ENCODE measurements at regions not wholly inside any gene's neighbourhood (a gene's known extent, or its start where the extent isn't known, plus 50 kb on each side); places are given as distances from the start of the nearest gene placed in this dataset.
A peak's percentile ranks its signal among the peaks of the same experiment; 100 is the strongest.

- DNase-seq = no peak
Observed at GRCh38 chr16:66240631-66241395, 125.7 kb upstream of the CDH5 start.

DNA sequence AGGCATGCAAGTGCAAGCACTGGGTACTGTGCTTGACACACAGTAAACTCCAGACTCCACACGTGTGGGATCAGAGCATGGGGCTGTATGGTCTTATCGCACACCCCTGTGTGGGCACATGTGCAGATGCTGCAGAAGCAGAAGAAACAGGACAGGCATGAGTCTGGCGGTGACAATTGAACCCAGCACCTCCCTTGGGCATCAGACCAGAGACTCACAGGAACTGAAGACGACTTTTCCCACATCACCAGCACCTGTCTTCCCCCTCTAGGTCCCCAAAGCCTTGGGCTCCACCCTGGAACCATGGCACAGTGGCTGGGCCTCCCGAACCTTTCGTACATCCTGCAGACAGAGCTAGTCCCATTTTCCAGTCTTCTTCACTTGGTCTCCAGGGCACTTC lies 126.4 kb upstream of the CDH5 start:
- no peak for DNase-seq

DNA sequence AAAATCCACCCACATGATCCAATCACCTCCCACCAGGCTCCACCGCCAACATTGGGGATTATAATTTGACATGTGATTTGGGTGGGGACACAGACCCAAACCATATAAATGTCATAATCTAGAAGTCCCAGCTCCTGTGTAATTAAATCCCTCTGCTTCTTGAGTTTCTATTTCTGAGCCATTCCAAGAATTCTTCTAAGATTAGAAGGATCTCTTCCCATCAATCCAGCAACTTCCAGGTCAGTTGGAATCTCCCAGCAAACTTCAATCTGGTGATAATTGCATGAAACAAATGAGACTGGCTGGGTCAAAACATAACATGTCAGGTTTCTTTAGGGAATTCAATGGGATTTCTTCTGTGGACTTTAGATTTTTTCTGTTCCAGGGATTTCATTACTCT lies 127.8 kb upstream of the CDH5 start:
- no peak for DNase-seq

DNA sequence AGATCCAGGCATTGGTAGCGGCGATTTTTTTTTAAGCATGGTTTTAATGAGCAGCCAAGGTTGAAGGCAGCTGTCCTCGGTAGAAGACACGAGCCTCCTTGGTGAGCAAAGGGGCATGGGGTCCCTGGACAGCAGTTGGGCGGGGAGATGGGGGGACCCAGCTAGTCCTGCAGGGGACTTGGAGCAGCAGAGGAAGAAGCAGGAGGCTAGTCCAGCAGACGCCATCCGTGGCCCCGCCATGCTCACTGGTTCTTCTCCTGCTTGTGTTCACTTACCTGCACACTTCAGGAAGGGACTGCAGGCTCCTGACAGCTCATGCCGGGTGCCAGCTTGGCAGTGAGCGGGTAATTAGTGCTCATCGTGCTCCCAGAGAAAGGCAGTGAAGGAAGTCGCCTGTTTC lies 130.2 kb upstream of the CDH5 start:
- no peak for DNase-seq

DNA sequence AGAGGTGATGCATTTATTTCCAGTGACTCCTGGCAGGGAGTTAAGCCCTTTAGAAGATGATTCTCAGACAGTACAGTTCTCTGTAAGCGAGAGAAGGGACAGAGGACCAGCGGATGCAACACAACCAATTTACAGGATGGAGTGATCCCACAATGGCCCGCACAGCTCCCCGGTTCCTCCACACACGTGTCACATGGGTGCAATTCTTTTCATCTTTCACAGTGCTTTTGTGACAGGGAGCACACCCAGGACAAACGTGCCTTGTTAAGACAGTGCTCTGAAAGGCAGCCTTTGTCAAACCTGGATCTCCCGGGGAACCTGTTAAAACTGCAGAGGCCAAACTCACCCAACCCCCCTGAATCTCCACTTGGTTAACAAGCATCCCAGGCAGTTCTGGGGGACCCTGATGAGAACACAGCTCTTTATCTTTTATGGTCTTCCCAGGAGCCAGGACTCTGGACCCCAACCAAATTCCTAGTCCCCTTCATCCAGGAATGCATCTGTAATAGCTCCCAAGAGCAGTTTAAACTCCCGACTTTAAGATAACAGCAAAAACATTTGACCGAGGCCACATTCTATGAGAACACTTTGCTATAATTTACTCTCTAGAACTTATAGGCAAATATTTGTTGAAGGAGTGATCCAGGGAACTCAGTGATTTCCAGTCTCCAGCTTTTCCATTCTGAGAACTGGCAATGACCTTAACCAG lies 134.9 kb upstream of the CDH5 start:
- DNase-seq = no peak

DNA sequence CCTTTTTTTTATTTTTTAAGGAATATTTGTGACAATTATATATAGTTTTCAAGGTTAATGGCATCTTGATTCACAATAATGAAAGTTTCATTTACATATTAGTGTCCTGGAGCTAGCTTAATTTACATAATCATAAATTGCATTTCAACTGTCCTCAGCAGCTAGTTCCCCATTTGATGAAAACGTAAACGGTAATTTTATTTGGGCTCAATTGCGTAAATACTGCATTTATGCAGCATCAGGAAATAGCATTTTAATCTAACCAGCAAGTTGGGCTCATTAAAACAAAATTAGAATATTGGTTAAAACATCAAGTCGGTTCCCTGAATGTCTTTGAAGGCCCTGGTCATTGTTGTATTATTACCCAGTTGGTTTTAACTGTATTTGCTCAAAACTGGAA lies 136.8 kb upstream of the CDH5 start:
- DNase-seq = peak; percentile 55

GRCh38 chr16:66228792-66229191 lies 137.7 kb upstream of the CDH5 start:
- no peak for DNase-seq

DNA sequence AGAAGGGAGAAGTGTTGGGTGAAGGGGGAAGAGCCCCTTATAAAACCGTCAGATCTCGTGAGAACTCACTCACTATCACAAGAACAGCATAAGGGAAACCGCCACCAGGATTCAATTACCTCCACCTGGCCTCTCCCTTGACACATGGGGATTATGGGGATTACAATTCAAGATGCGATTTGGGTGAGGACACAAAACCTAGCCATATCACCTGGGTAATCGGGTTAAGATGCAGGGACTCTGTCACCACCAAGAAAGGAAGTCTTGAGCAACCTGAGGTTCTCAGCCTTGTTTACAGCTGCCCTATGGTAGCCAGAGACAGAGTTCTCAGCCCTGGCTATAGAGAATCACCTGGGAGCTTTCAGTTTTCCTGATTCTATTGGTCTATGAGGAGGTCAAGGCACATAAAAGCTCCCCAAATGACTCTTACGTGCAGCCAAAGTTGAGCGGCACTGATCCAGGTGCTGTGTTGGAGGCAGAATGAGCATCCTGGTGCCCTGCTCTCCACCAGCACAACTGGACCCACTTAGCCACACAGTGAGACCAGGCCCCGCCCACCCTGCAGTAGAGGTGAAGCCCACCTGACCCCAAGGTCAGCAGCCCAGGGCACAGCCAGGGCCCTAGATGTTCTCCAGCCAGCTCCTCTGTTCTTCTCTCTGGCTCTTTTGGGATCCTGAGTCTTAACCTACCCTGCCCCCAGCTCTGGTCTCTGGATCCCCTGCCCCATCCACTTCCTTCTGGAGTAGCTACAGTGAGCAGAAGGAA lies 138.5 kb upstream of the CDH5 start:
- DNase-seq = no peak

GRCh38 chr16:66226762-66227161 lies 139.7 kb upstream of the CDH5 start:
- no peak for DNase-seq

- no peak for DNase-seq
Observed at GRCh38 chr16:66225696-66226095, 140.8 kb upstream of the CDH5 start.

DNA sequence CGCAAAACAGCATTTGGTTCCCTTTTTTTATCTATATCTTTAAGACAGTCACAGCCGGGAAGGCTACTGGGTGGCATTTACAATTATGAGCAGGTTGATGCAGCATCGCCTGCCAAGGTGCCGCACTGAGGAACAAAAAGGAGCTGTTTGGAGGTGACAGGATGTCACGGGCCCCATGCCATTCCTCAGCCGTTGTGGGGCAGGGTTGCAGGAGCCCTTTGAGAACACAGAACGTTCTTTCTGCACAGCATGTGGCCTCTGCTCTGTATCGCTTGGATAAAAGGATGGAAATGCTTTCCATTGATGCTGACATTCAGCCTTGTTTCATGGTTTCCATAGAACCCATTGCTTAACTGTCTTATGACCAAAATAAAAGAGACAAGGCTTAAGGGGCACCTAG lies 141.9 kb upstream of the CDH5 start:
- peak; percentile 34 for DNase-seq

DNA sequence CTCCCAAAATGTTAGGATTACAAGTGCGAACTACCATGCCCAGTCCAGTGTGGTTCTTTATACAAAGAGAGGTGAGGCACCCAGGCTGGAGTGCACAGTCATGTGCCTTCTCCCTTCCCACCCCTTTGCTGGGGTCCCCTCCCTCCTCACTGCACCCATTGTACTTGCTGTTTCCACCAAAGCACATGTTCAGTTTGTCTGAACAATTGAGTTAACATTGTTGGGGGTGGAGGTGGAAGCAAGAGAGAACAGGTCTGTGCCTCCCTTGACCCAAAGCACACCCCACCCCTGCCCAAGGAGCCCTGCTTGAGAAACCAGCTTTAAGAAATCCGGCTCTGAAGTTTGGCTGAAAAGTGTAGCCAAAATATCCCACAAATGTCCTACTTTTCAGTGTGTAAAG lies 142.3 kb upstream of the CDH5 start:
- DNase-seq = no peak

DNA sequence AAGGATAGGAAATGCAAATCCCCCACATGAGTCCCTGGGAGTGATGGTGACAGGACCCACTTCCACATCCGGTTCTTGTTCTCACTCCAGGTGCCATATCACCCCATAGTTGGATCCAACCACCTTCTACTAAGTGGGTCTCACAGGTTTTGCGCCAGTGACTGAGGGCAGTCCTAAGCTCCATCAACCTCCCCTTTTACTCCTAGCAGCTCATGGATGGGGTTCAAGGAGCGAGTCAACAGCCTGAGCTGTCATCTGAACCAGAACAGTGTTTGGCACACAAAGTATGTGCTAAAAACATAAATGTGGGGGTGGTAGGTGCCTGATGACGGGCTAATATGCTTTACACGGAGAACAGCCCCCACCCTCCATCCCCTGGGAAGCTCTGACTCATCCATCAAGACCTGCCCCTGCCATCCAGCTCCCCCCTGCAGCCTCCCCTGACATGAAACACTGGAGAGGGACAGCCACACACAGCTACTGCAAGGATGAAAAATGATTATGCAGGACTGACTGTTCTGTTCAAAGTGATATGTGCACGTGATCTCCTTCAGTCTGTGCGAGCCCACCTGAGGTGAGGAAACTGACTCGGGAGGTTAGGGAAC lies 143.2 kb upstream of the CDH5 start:
- DNase-seq = no peak

GRCh38 chr16:66222756-66223155 lies 143.7 kb upstream of the CDH5 start:
- no peak for DNase-seq

- DNase-seq = peak; percentile 35
Observed at GRCh38 chr16:66220702-66221101, 145.8 kb upstream of the CDH5 start.

- DNase-seq = no peak
Observed at GRCh38 chr16:66219491-66219890, 147.0 kb upstream of the CDH5 start.

DNA sequence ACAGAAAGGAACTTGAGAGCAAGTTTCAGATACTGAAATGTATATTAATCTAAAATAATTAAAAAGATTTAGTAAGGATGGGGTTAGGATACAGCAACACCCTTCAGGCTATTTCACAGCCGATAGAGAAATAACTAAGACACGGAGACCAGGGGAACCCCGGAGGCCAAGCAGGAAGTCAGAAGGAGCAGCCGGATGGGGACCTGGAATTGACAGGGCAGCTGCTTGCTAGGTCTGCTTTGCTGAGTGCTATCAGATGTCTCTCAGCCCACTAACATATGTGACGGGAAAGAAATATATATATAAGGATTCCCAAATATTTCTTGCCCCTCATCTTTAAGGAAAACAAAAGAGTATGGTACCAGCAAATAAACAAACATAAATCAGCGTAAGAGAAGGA lies 154.1 kb upstream of the CDH5 start:
- DNase-seq = no peak

GRCh38 chr16:66211651-66212050 lies 154.8 kb upstream of the CDH5 start:
- no peak for DNase-seq

GRCh38 chr16:66207883-66208265 lies 158.6 kb upstream of the CDH5 start:
- DNase-seq = no peak

- DNase-seq = peak; percentile 64
Observed at GRCh38 chr16:66207139-66207882, 159.2 kb upstream of the CDH5 start.

- no peak for DNase-seq
Observed at GRCh38 chr16:66206363-66206762, 160.1 kb upstream of the CDH5 start.
